ENCODE measurements at regions not wholly inside any gene's neighbourhood (a gene's known extent, or its start where the extent isn't known, plus 50 kb on each side); places are given as distances from the start of the nearest gene placed in this dataset.

DNA sequence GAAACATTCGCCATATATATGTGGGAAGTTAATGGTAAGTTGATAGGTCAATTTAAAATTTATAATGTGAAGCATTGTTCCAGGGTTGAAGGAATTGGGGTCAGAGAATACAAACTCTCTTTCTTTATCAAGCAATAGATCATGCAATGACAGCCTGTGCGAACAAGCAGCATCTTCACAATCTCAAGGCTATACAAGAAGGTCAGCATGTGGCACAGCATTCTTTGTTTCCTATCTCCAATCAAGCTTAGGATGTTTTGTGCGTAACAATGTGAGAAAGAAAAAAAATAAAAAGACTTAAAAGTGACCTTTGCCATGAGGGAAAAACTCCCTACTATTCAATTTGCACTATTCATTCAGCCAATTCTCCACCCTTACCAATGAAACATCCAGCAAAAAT lies 288.1 kb upstream of the NECTIN3 start:
- TF ChIP-seq, protein P1, sequence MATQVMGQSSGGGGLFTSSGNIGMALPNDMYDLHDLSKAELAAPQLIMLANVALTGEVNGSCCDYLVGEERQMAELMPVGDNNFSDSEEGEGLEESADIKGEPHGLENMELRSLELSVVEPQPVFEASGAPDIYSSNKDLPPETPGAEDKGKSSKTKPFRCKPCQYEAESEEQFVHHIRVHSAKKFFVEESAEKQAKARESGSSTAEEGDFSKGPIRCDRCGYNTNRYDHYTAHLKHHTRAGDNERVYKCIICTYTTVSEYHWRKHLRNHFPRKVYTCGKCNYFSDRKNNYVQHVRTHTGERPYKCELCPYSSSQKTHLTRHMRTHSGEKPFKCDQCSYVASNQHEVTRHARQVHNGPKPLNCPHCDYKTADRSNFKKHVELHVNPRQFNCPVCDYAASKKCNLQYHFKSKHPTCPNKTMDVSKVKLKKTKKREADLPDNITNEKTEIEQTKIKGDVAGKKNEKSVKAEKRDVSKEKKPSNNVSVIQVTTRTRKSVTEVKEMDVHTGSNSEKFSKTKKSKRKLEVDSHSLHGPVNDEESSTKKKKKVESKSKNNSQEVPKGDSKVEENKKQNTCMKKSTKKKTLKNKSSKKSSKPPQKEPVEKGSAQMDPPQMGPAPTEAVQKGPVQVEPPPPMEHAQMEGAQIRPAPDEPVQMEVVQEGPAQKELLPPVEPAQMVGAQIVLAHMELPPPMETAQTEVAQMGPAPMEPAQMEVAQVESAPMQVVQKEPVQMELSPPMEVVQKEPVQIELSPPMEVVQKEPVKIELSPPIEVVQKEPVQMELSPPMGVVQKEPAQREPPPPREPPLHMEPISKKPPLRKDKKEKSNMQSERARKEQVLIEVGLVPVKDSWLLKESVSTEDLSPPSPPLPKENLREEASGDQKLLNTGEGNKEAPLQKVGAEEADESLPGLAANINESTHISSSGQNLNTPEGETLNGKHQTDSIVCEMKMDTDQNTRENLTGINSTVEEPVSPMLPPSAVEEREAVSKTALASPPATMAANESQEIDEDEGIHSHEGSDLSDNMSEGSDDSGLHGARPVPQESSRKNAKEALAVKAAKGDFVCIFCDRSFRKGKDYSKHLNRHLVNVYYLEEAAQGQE (IDR thresholded peaks at IDR 0.05; ENCODE audit: insufficient replicate concordance, low read depth), result no peak
- TF ChIP-seq, protein P2, sequence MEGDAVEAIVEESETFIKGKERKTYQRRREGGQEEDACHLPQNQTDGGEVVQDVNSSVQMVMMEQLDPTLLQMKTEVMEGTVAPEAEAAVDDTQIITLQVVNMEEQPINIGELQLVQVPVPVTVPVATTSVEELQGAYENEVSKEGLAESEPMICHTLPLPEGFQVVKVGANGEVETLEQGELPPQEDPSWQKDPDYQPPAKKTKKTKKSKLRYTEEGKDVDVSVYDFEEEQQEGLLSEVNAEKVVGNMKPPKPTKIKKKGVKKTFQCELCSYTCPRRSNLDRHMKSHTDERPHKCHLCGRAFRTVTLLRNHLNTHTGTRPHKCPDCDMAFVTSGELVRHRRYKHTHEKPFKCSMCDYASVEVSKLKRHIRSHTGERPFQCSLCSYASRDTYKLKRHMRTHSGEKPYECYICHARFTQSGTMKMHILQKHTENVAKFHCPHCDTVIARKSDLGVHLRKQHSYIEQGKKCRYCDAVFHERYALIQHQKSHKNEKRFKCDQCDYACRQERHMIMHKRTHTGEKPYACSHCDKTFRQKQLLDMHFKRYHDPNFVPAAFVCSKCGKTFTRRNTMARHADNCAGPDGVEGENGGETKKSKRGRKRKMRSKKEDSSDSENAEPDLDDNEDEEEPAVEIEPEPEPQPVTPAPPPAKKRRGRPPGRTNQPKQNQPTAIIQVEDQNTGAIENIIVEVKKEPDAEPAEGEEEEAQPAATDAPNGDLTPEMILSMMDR (IDR thresholded peaks at IDR 0.05; ENCODE audit: insufficient read depth, low read length), result no peak
- TF ChIP-seq SPI1 (IDR thresholded peaks at IDR 0.05; ENCODE audit: borderline replicate concordance, low read depth) (no peak), GABPA (IDR thresholded peaks at IDR 0.05; ENCODE audit: low read depth) (no peak), POLR2AphosphoS5 (IDR thresholded peaks at IDR 0.05; ENCODE audit: low read depth) (no peak)
- H3K4me3 ChIP-seq (replicated peaks; ENCODE audit: insufficient read depth, low read length), result no peak overlapping the region
- no peak for DNase-seq (ENCODE audit: low read depth in 1 of 2, low spot score in 1 of 2)
- no peaks in the 10 kb centered on the region for H3K27me3 ChIP-seq (ENCODE audit: insufficient read depth, poor library complexity, severe bottlenecking)
- H3K27ac ChIP-seq (replicated peaks), result no peak overlapping the region

DNA sequence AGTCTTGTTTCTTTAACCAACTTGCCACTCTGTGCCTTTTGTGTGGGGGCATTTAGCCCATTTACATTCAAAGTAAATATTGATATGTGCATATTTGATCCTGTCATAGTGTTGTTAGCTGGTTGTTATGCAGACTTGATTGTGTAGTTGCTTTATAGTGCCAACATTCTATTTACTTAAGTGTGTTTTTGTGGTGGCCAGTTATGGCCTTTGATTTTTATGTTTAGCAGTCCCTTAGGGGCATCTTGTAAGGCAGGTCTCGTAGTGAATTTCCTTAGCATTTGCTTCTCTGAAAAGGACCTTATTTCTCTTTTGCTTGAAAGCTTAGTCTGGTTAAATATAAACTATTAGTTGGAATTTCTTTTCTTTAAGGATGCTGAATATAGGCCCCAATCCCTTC lies 282.8 kb upstream of the NECTIN3 start:
- H3K4me3 ChIP-seq (replicated peaks; ENCODE audit: insufficient read depth, low read length), result no peak overlapping the region
- no peaks in the 10 kb centered on the region for H3K27me3 ChIP-seq (ENCODE audit: insufficient read depth, poor library complexity, severe bottlenecking)
- TF ChIP-seq SPI1 (IDR thresholded peaks at IDR 0.05; ENCODE audit: borderline replicate concordance, low read depth) (no peak), POLR2AphosphoS5 (IDR thresholded peaks at IDR 0.05; ENCODE audit: low read depth) (no peak), GABPA (IDR thresholded peaks at IDR 0.05; ENCODE audit: low read depth) (no peak)
- TF ChIP-seq, protein P2 (IDR thresholded peaks at IDR 0.05; ENCODE audit: insufficient read depth, low read length), result no peak
- TF ChIP-seq, protein P1 (IDR thresholded peaks at IDR 0.05; ENCODE audit: insufficient replicate concordance, low read depth), result no peak
- H3K27ac ChIP-seq (replicated peaks), result no peak overlapping the region
- DNase-seq (ENCODE audit: low read depth in 1 of 2, low spot score in 1 of 2), result no peak

DNA sequence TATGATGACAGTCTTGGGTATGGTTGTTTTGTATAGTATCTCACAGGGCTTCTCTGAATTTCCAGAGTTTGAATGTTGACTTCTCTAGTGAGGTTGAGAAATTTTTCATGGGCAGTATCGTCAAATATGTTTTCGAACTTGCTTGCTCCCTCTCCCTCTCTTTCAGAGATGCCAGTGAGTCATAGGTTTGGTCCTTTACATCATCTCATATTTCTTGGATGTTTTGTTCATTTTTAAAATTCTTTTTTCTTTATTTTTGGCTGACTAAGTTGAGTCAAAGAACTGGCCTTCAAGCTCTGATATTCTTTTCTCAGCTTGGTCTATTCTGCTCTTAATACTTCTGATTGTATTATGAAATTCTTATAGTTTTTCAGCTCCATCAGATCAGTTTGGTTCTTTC lies 282.3 kb upstream of the NECTIN3 start:
- H3K27ac ChIP-seq (replicated peaks), result no peak overlapping the region
- no peak overlapping the region for H3K4me3 ChIP-seq (replicated peaks; ENCODE audit: insufficient read depth, low read length)
- TF ChIP-seq, protein P2 (IDR thresholded peaks at IDR 0.05; ENCODE audit: insufficient read depth, low read length), result no peak
- no peak for TF ChIP-seq SPI1 (IDR thresholded peaks at IDR 0.05; ENCODE audit: borderline replicate concordance, low read depth)
- TF ChIP-seq POLR2AphosphoS5 (IDR thresholded peaks at IDR 0.05; ENCODE audit: low read depth), result no peak
- TF ChIP-seq, protein P1 (IDR thresholded peaks at IDR 0.05; ENCODE audit: insufficient replicate concordance, low read depth), result no peak
- no peak for TF ChIP-seq GABPA (IDR thresholded peaks at IDR 0.05; ENCODE audit: low read depth)
- no peaks in the 10 kb centered on the region for H3K27me3 ChIP-seq (ENCODE audit: insufficient read depth, poor library complexity, severe bottlenecking)
- no peak for DNase-seq (ENCODE audit: low read depth in 1 of 2, low spot score in 1 of 2)
